ENCODE measurements at regions not wholly inside any gene's neighbourhood (a gene's known extent, or its start where the extent isn't known, plus 50 kb on each side); places are given as distances from the start of the nearest gene placed in this dataset.

DNA sequence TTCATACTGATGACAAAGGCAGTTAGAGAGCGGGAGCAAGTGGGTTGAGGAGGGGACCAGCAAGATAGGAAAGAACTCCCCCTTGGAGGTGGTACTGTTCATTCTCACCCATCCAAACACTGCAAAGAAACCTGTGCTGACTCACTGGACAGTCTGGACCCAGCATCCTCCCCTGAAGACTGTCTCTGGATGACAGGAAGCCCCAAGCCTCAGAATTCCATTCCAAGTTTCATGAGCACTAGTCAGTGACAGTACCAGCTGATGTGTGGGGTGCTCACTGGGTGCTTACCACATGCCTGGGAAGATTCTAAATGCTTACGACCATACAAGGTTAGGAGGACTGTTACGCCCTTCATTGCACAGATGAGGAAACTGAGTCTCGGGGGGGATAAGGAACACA lies 160.9 kb downstream of the IGLL1 start:
- TF ChIP-seq, protein P1, sequence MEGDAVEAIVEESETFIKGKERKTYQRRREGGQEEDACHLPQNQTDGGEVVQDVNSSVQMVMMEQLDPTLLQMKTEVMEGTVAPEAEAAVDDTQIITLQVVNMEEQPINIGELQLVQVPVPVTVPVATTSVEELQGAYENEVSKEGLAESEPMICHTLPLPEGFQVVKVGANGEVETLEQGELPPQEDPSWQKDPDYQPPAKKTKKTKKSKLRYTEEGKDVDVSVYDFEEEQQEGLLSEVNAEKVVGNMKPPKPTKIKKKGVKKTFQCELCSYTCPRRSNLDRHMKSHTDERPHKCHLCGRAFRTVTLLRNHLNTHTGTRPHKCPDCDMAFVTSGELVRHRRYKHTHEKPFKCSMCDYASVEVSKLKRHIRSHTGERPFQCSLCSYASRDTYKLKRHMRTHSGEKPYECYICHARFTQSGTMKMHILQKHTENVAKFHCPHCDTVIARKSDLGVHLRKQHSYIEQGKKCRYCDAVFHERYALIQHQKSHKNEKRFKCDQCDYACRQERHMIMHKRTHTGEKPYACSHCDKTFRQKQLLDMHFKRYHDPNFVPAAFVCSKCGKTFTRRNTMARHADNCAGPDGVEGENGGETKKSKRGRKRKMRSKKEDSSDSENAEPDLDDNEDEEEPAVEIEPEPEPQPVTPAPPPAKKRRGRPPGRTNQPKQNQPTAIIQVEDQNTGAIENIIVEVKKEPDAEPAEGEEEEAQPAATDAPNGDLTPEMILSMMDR (IDR thresholded peaks at IDR 0.05; ENCODE audit: borderline replicate concordance, extremely low read depth, low read length, poor library complexity, severe bottlenecking), result no peak
- no peak for TF ChIP-seq EZH2 (IDR thresholded peaks at IDR 0.05; ENCODE audit: borderline replicate concordance, low read depth, low read length, severe bottlenecking)

Measured in DND-41 (cell line).